GM12878 (cell line): ENCODE measurements at regions not wholly inside any gene's neighbourhood (a gene's known extent, or its start where the extent isn't known, plus 50 kb on each side); places are given as distances from the start of the nearest gene placed in this dataset.
A peak's percentile ranks its signal among the peaks of the same experiment; 100 is the strongest.

Experiments used
- ATAC-seq: fragments of 200-7000 bp; cut with Tn5 transposase; 3 replicates; pipeline ENCODE4 v1.9.1; 2020; ENCODE audit warnings: mild to moderate bottlenecking, moderate library complexity
- BruUV-seq: library from RNA; stranded (reverse); fragments of 400-500 nt; replicated peaks from 2 replicates; lab custom pipeline; 2021; lab: Mats Ljungman, UMichigan
- CTCF ChIA-PET: fragments of 300-600 bp; sonication (Branson Sonifier 250); formaldehyde crosslinking; extraction: SDS; loops from one replicate; lab custom pipeline; 2021; ENCODE audit warnings: inconsistent platforms; lab: Yijun Ruan, JAX
- POLR2A ChIA-PET: fragments of 350-600 bp; formaldehyde crosslinking; extraction: SDS; loops from one replicate; lab custom pipeline; 2021; ENCODE audit warnings: inconsistent platforms; lab: Charles Lee
- RAD21 ChIA-PET: fragments of 300-600 bp; sonication (Branson Sonifier 250); formaldehyde crosslinking; loops from one replicate; lab custom pipeline; 2023; ENCODE audit warnings: antibody characterized with exemption; ENCODE audit not compliant: unreplicated experiment; lab: Charles Lee
- SMC1A ChIA-PET: fragments of 300-600 bp; sonication (Branson Sonifier 250); formaldehyde crosslinking; loops from one replicate; lab custom pipeline; 2023; ENCODE audit not compliant: unreplicated experiment, uncharacterized antibody; lab: Charles Lee
- DNase-seq: peaks from one replicate; pipeline ENCODE4 v3.0.0-alpha.2; 2011; ENCODE audit warnings: low read depth, low spot score
- FAIRE-seq: peaks from 3 replicates; lab custom pipeline; 2011; peaks lifted over from hg19 to GRCh38; lab: Jason Lieb, UNC
- H2AFZ ChIP-seq: 2 replicates; pipeline ENCODE4 v1.6.0; 2011; ENCODE audit warnings: low read depth, low read length, control low read depth; ENCODE audit not compliant: control insufficient read depth
- H3K27ac ChIP-seq: 2 replicates; pipeline ENCODE4 v1.5.1; 2011; ENCODE audit warnings: control low read depth; ENCODE audit not compliant: control insufficient read depth, insufficient read depth
- H3K27me3 ChIP-seq, 2 experiments: replicated peaks in 1 of 2; 2 replicates each; pipeline versions ENCODE4 v1.6.0 to v1.6.1; 2011; ENCODE audit warnings: low read length in 1 of 2; ENCODE audit not compliant: control insufficient read depth in 2 of 2, insufficient read depth in 2 of 2
- H3K36me3 ChIP-seq, 2 experiments: 2 replicates each; pipeline ENCODE4 v1.5.1; 2011; ENCODE audit warnings: low read length in 1 of 2; ENCODE audit not compliant: control insufficient read depth in 2 of 2, insufficient read depth in 2 of 2
- H3K4me1 ChIP-seq: 2 replicates; pipeline ENCODE4 v1.6.1; 2011; ENCODE audit warnings: mild to moderate bottlenecking, low read length, moderate library complexity, mixed read lengths; ENCODE audit not compliant: control insufficient read depth, insufficient read depth
- H3K4me2 ChIP-seq: 2 replicates; pipeline ENCODE4 v1.6.0; 2011; ENCODE audit warnings: control low read depth; ENCODE audit not compliant: control insufficient read depth, insufficient read depth
- H3K4me3 ChIP-seq: fragments of 200-600 bp; sonication (generic); 2 replicates; pipeline ENCODE4 v1.5.1; 2016
- H3K79me2 ChIP-seq: 2 replicates; pipeline ENCODE4 v1.6.0; 2011; ENCODE audit warnings: low read length; ENCODE audit not compliant: control insufficient read depth, insufficient read depth
- H3K9ac ChIP-seq: 2 replicates; pipeline ENCODE4 v1.8.0; 2011; ENCODE audit warnings: low read length, control low read depth, mixed read lengths; ENCODE audit not compliant: control insufficient read depth, insufficient read depth
- H3K9me3 ChIP-seq: replicated peaks from 3 replicates; pipeline ENCODE4 v1.5.1; 2011; ENCODE audit warnings: mild to moderate bottlenecking, low read length; ENCODE audit not compliant: control insufficient read depth, insufficient read depth
- H4K20me1 ChIP-seq: 2 replicates; pipeline ENCODE4 v1.6.0; 2011; ENCODE audit not compliant: control insufficient read depth, insufficient read depth
- ATF3 ChIP-seq: IDR thresholded peaks from 2 replicates; pipeline ENCODE4 v1.6.1; 2011; ENCODE audit warnings: low read depth, mild to moderate bottlenecking, low read length, moderate library complexity, borderline replicate concordance; ENCODE audit errors: extremely low read depth
- BCL11A ChIP-seq: IDR thresholded peaks from 2 replicates; pipeline ENCODE4 v1.6.1; 2011; ENCODE audit warnings: low read depth, low read length
- BHLHE40 ChIP-seq, 2 experiments: fragments of 450-650 bp in 1 of 2; IDR thresholded peaks; 2 replicates each; pipeline ENCODE4 v1.6.1; 2011 to 2017; ENCODE audit warnings: low read depth in 2 of 2, borderline replicate concordance in 1 of 2, improper control_type of control experiment in 1 of 2, low read length in 1 of 2, mild to moderate bottlenecking in 1 of 2
- CREB1 ChIP-seq: IDR thresholded peaks from 2 replicates; pipeline ENCODE4 v1.6.1; 2012; ENCODE audit warnings: low read depth, mild to moderate bottlenecking, inconsistent platforms
- EP300 ChIP-seq, 2 experiments: fragments of 150-350 bp in 1 of 2; IDR thresholded peaks; 2 replicates each; pipeline ENCODE4 v1.6.1; 2011 to 2012; ENCODE audit warnings: low read depth in 2 of 2, low read length in 2 of 2, borderline replicate concordance in 1 of 2, improper control_type of control experiment in 1 of 2, inconsistent platforms in 1 of 2; ENCODE audit not compliant: control insufficient read depth in 1 of 2
- MTA2 ChIP-seq: fragments of 450-650 bp; IDR thresholded peaks from 2 replicates; pipeline ENCODE4 v1.6.1; 2016; ENCODE audit warnings: low read depth, mild to moderate bottlenecking, moderate library complexity
- POLR2A ChIP-seq: IDR thresholded peaks from 2 replicates; pipeline ENCODE4 v1.6.1; 2011; ENCODE audit warnings: low read depth, mild to moderate bottlenecking, low read length
- RAD51 ChIP-seq: fragments of 450-650 bp; IDR thresholded peaks from 2 replicates; pipeline ENCODE4 v1.6.1; 2016; ENCODE audit warnings: moderate library complexity, mild to moderate bottlenecking, inconsistent platforms
- RELB ChIP-seq: fragments of 450-650 bp; IDR thresholded peaks from 2 replicates; pipeline ENCODE4 v1.6.1; 2017; ENCODE audit warnings: low read depth, mild to moderate bottlenecking, moderate library complexity
- WGBS: methylation state at CpG from one replicate; pipeline ENCODE4 v1.1.6; 2016; ENCODE audit warnings: low lambda C conversion rate; ENCODE audit not compliant: insufficient replicate concordance, insufficient coverage; ENCODE audit errors: missing lambda C conversion rate; 5-methylcytosine and 5-hydroxymethylcytosine counted together
- in situ Hi-C: fragments of 300-500 bp; cut with MboI; formaldehyde crosslinking; loops from 9 replicates; pipeline ENCODE4 v1.14.3; 2018; ENCODE audit warnings: mixed read lengths
- intact Hi-C: fragments of 100-400 bp; cut with micrococcal nuclease; formaldehyde crosslinking; loops from one replicate; pipeline ENCODE4 v1.14.2; 2022; ENCODE audit not compliant: unreplicated experiment

DNA sequence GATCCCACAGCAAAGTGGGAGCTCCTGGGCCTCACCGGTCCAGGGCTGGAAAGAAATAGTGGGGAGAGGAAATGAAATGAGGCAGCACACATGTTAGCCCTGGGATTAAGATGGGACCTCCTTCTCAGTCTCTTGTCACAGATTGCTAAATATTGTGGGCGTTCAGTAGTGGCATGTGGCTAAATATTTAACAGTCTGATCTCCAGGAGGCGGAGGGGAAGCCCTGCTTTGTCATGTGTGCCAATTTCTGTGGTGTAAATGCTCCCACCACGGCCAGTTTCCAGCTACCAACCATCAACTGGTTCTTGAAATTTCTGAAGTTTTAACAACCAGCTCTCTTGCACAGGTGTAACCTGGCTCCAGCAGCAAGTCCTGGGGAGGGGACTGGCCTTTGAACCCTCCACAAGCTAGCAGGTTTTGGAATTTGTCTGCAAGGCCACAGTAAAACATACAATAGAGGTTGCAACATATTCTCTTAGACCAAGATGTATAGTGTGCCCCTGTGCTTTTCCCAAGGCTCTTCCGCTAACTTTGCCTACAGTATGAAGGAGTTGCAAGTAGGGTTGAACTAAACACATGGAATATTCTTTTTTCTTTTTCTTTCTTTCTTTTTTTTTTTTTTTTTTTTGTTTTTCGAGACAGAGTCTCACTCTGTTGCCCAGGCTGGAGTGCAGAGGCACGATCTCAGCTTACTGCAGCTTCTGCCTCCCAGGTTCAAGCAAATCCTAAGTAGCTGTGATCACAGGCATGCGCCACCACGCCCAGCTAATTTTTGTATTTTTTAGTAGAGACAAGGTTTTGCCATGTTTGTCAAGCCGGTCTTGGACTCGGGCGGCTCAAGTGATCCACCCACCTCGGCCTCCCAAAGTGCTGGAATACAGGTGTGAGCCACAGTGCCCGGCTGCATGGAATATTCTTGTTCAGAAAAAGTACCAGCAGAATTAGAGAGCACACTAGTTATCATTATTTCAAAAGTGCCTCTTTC, 103.1 kb upstream of the PCBD1 start:
- Histone ChIP-seq H4K20me1 (no peaks in the 10 kb centered on the region), H3K4me2 (no peak overlapping the region), H3K79me2 (no peaks in the 10 kb centered on the region), H3K9me3 (no peaks in the 10 kb centered on the region), H3K36me3 (no peaks in the 10 kb centered on the region), H3K4me1 (no peaks in the 10 kb centered on the region), H2AFZ (no peak overlapping the region), H3K27ac (no peak overlapping the region), H3K9ac (no peak overlapping the region), H3K27me3 (no peaks in the 10 kb centered on the region), H3K4me3 (no peak overlapping the region)
- ChIA-PET SMC1A (interaction anchor here (0.6 to 3.5 kb wide), 5 partner anchors 9 to 67 kb away, joined by 3 to 14 read pairs (median 3); no protein-coding TSS in a partner anchor), POLR2A (no interaction called here), RAD21 (interaction anchor here (1.3 kb wide), 1 partner anchor 9 kb away, joined by 4 read pairs; no protein-coding TSS in a partner anchor), CTCF (interaction anchor here (0.6 to 3.3 kb wide), 5 partner anchors 9 to 69 kb away, joined by 3 to 19 read pairs (median 3); no protein-coding TSS in a partner anchor)
- no peak for TF ChIP-seq POLR2A
- TF ChIP-seq RELB, result peak; percentile 35; the same call in 1 of the 2 replicates
- TF ChIP-seq MTA2, result 0 out of 2 replicates have a peak, but pooled peaks have one; percentile 41
- no peak for TF ChIP-seq CREB1
- TF ChIP-seq EP300 (IDR thresholded peaks at IDR 0.05; ENCODE audit: borderline replicate concordance in 1 of 2, control insufficient read depth in 1 of 2, low read depth in 2 of 2, low read length in 2 of 2), result no peak
- peak; percentile 54; the same call in 1 of the 2 replicates for TF ChIP-seq RAD51
- peak in 1 of 2 experiments; percentile 13; a peak in 1 of 4 replicates for TF ChIP-seq BHLHE40 (IDR thresholded peaks at IDR 0.05; ENCODE audit: borderline replicate concordance in 1 of 2, low read depth in 2 of 2, low read length in 1 of 2)
- TF ChIP-seq ATF3, result no peak
- no peak for TF ChIP-seq BCL11A
- BruUV-seq, result no TSS peak
- ATAC-seq (peak; percentile 91), FAIRE-seq (no peak), DNase-seq (no peak)
- WGBS, result 48% methylated on average over 13 of the region's 14 CpGs
- intact Hi-C loops (no loop called here), in situ Hi-C loops (no loop called here)
